PC-9 (cell line): ENCODE measurements at regions not wholly inside any gene's neighbourhood (a gene's known extent, or its start where the extent isn't known, plus 50 kb on each side); places are given as distances from the start of the nearest gene placed in this dataset.

Experiments used
- BruUV-seq: library from RNA; stranded (reverse); fragments of 400-500 nt; replicated peaks from 2 replicates; lab custom pipeline; 2021; lab: Mats Ljungman, UMichigan
- CTCF ChIA-PET: fragments of 300-600 bp; sonication (Branson Sonifier 250); formaldehyde crosslinking; loops from one replicate; lab custom pipeline; 2022; ENCODE audit warnings: antibody characterized with exemption; lab: Charles Lee
- POLR2A ChIA-PET: fragments of 300-600 bp; sonication (Branson Sonifier 250); formaldehyde crosslinking; loops from one replicate; lab custom pipeline; 2022; ENCODE audit warnings: antibody characterized with exemption; ENCODE audit not compliant: unreplicated experiment; lab: Charles Lee
- DNase-seq, 2 experiments: peaks; one replicate each; pipeline versions ENCODE4 v3.0.0 to v3.0.0-alpha.2; 2015 to 2022; ENCODE audit warnings: mixed read lengths in 1 of 2
- H2AFZ ChIP-seq: fragments of 200-600 bp; sonication (generic); 2 replicates; pipeline ENCODE4 v1.8.1; 2017; ENCODE audit warnings: antibody characterized with exemption
- H3F3A ChIP-seq: fragments of 200-600 bp; sonication (generic); 2 replicates; pipeline ENCODE4 v1.8.1; 2017; ENCODE audit warnings: antibody characterized with exemption, mild to moderate bottlenecking, low read depth; ENCODE audit not compliant: insufficient read depth
- H3K27ac ChIP-seq: fragments of 200-600 bp; sonication (generic); 2 replicates; pipeline ENCODE4 v1.6.1; 2016; ENCODE audit warnings: mixed run types
- H3K27me3 ChIP-seq: fragments of 200-600 bp; sonication (generic); 2 replicates; pipeline ENCODE4 v1.6.1; 2016; ENCODE audit warnings: low read depth, mixed run types; ENCODE audit not compliant: insufficient read depth
- H3K36me3 ChIP-seq: fragments of 200-600 bp; sonication (generic); 2 replicates; pipeline ENCODE4 v1.6.1; 2016; ENCODE audit warnings: low read depth, mixed run types
- H3K4me1 ChIP-seq: fragments of 200-600 bp; sonication (generic); replicated peaks from 2 replicates; pipeline ENCODE4 v1.6.1; 2016; ENCODE audit warnings: mixed run types; ENCODE audit not compliant: insufficient read depth
- H3K4me2 ChIP-seq: fragments of 200-600 bp; sonication (generic); 2 replicates; pipeline ENCODE4 v1.6.1; 2017; ENCODE audit warnings: mixed run types
- H3K4me3 ChIP-seq: fragments of 200-600 bp; sonication (generic); 2 replicates; pipeline ENCODE4 v1.6.1; 2016; ENCODE audit warnings: mixed run types
- H3K79me2 ChIP-seq: fragments of 200-600 bp; sonication (generic); 2 replicates; pipeline ENCODE4 v1.6.1; 2017; ENCODE audit warnings: low read depth, mixed run types
- H3K9me2 ChIP-seq: fragments of 200-600 bp; sonication (generic); 2 replicates; pipeline ENCODE4 v1.8.1; 2017; ENCODE audit warnings: mild to moderate bottlenecking; ENCODE audit not compliant: insufficient read depth
- H3K9me3 ChIP-seq: fragments of 200-600 bp; sonication (generic); 2 replicates; pipeline ENCODE4 v1.8.1; 2016; ENCODE audit warnings: low read depth; ENCODE audit not compliant: insufficient read depth
- H4K20me1 ChIP-seq: fragments of 200-600 bp; sonication (generic); 2 replicates; pipeline ENCODE4 v1.8.1; 2017; ENCODE audit not compliant: insufficient read depth
- EZH2 ChIP-seq: fragments of 200-600 bp; sonication (generic); IDR thresholded peaks from 2 replicates; pipeline ENCODE4 v1.8.0; 2017; ENCODE audit warnings: antibody characterized with exemption, low read depth
- intact Hi-C: fragments of 100-400 bp; cut with micrococcal nuclease; formaldehyde crosslinking; loops from one replicate; pipeline ENCODE4 v1.10.0; 2022; ENCODE audit not compliant: unreplicated experiment
- TF ChIP-seq, protein P1 (sequence below): fragments of 200-600 bp; sonication (generic); conservative IDR thresholded peaks from 2 replicates; pipeline ENCODE4 v1.6.1; 2017; ENCODE audit warnings: mixed run types, antibody characterized with exemption, mild to moderate bottlenecking, moderate library complexity

- ChIA-PET CTCF (no interaction called here), POLR2A (no interaction called here)
- TF ChIP-seq, protein P1, sequence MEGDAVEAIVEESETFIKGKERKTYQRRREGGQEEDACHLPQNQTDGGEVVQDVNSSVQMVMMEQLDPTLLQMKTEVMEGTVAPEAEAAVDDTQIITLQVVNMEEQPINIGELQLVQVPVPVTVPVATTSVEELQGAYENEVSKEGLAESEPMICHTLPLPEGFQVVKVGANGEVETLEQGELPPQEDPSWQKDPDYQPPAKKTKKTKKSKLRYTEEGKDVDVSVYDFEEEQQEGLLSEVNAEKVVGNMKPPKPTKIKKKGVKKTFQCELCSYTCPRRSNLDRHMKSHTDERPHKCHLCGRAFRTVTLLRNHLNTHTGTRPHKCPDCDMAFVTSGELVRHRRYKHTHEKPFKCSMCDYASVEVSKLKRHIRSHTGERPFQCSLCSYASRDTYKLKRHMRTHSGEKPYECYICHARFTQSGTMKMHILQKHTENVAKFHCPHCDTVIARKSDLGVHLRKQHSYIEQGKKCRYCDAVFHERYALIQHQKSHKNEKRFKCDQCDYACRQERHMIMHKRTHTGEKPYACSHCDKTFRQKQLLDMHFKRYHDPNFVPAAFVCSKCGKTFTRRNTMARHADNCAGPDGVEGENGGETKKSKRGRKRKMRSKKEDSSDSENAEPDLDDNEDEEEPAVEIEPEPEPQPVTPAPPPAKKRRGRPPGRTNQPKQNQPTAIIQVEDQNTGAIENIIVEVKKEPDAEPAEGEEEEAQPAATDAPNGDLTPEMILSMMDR = no peak
- no peak for TF ChIP-seq EZH2
- H4K20me1 ChIP-seq = no peaks in the 10 kb centered on the region
- no peaks in the 10 kb centered on the region for H3K9me2 ChIP-seq
- H3K27me3 ChIP-seq = no peaks in the 10 kb centered on the region
- intact Hi-C loops = no loop called here
- H3K4me3 ChIP-seq = no peak overlapping the region
- no TSS peak for BruUV-seq
- no peak overlapping the region for H2AFZ ChIP-seq
- no peaks in the 10 kb centered on the region for H3K36me3 ChIP-seq
- DNase-seq = no peak
- H3K27ac ChIP-seq = no peak overlapping the region
- no peaks in the 10 kb centered on the region for H3K9me3 ChIP-seq
- H3K79me2 ChIP-seq = no peaks in the 10 kb centered on the region
- no peak overlapping the region for H3K4me2 ChIP-seq
- H3F3A ChIP-seq = no peaks in the 10 kb centered on the region
- no peaks in the 10 kb centered on the region for H3K4me1 ChIP-seq
Observed at GRCh38 chr21:18764720-18765119, 361.1 kb upstream of the TMPRSS15 start.

DNA sequence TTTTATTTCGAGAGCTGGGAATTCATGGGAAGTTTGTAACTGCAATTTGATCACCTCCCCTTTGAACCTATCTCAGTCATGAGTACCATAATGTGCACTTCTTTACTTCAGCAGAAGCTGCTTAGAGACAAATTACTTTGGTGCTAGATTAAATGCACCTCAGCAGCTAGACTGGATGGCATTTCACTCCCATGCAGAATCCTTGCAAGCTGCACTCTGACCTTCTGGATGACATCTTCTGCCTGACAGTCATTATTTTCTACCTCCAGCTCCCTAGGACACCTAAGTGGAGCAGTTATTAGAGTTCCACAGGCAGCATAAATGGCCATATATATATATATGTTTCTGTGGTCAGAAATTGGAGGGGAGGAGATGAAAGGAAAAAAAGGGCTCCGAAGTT, 366.0 kb upstream of the TMPRSS15 start:
- Histone ChIP-seq H3K4me3 (no peak overlapping the region), H3K4me1 (no peaks in the 10 kb centered on the region), H3K9me3 (no peaks in the 10 kb centered on the region), H3K4me2 (no peak overlapping the region), H2AFZ (no peak overlapping the region), H4K20me1 (no peaks in the 10 kb centered on the region), H3K36me3 (no peaks in the 10 kb centered on the region), H3K9me2 (no peaks in the 10 kb centered on the region), H3K79me2 (no peaks in the 10 kb centered on the region), H3K27me3 (no peaks in the 10 kb centered on the region), H3K27ac (no peak overlapping the region), H3F3A (no peaks in the 10 kb centered on the region)
- no TSS peak for BruUV-seq
- CTCF ChIA-PET = no interaction called here
- DNase-seq = no peak
- intact Hi-C loops = no loop called here
- TF ChIP-seq EZH2 = no peak
- TF ChIP-seq, protein P1 = no peak
- POLR2A ChIA-PET = no interaction called here

GRCh38 chr21:18771845-18772380, 368.3 kb upstream of the TMPRSS15 start:
- Histone ChIP-seq H3K27me3 (no peaks in the 10 kb centered on the region), H3K9me3 (no peaks in the 10 kb centered on the region), H2AFZ (no peak overlapping the region), H3K27ac (no peak overlapping the region), H3K36me3 (no peaks in the 10 kb centered on the region), H3K4me2 (no peak overlapping the region), H4K20me1 (no peaks in the 10 kb centered on the region), H3K9me2 (no peaks in the 10 kb centered on the region), H3F3A (no peaks in the 10 kb centered on the region), H3K4me1 (no peaks in the 10 kb centered on the region), H3K79me2 (no peaks in the 10 kb centered on the region), H3K4me3 (no peak overlapping the region)
- BruUV-seq = no TSS peak
- TF ChIP-seq, protein P1 = no peak
- no peak for TF ChIP-seq EZH2
- CTCF ChIA-PET = no interaction called here
- POLR2A ChIA-PET = no interaction called here
- DNase-seq = no peak
- intact Hi-C loops = no loop called here
